HUES6 (cell line): ENCODE measurements at regions not wholly inside any gene's neighbourhood (a gene's known extent, or its start where the extent isn't known, plus 50 kb on each side); places are given as distances from the start of the nearest gene placed in this dataset.

ENCODE experiments used
- H3K27ac ChIP-seq: 2 replicates; pipeline ENCODE4 v1.7.0; 2013; ENCODE audit warnings: low read depth, mild to moderate bottlenecking, low read length, inconsistent platforms
- H3K27me3 ChIP-seq: 2 replicates; pipeline ENCODE4 v1.6.1; 2013; ENCODE audit warnings: low read length; ENCODE audit not compliant: control insufficient read depth, insufficient read depth
- H3K36me3 ChIP-seq: 2 replicates; pipeline ENCODE4 v1.6.1; 2013; ENCODE audit warnings: low read length; ENCODE audit not compliant: control insufficient read depth, insufficient read depth
- H3K4me1 ChIP-seq: 2 replicates; pipeline ENCODE4 v1.6.1; 2013; ENCODE audit warnings: low read length; ENCODE audit not compliant: control insufficient read depth, insufficient read depth
- H3K4me3 ChIP-seq: 2 replicates; pipeline ENCODE4 v1.5.1; 2013; ENCODE audit warnings: low read depth, low read length
- H3K9ac ChIP-seq: one replicate; pipeline ENCODE4 v1.6.1; 2013; ENCODE audit warnings: mild to moderate bottlenecking, low read length
- H3K9me3 ChIP-seq: 2 replicates; pipeline ENCODE4 v1.6.1; 2013; ENCODE audit warnings: low read depth, low read length; ENCODE audit not compliant: control insufficient read depth, insufficient read depth

DNA sequence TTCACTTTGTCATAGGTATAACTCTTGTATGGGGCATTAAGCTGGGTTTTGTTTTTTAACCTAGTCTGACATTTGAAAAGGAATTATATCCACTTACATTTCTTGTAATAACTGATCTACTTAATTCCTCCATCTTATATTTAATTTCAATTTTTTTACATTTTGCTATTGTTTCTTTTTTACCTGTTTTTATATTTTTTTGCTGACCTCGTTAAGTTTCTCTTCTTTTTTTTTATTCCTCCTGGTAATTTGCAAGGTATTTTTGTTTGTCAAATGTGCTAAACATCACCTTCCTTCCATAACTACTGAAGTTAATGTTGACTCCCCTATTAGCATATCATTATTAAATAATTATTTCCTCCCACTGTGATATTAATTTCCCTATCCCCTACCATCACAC, 87.7 kb upstream of the NR2F2 start:
- peaks cover 4% of the 10 kb centered on the region; the same call in 1 of the 2 replicates for H3K9me3 ChIP-seq
- no peaks in the 10 kb centered on the region for H3K36me3 ChIP-seq
- H3K4me1 ChIP-seq: peaks cover 4% of the 10 kb centered on the region; the same call in 1 of the 2 replicates
- H3K27ac ChIP-seq: no peak overlapping the region
- no peak overlapping the region for H3K4me3 ChIP-seq
- H3K9ac ChIP-seq: no peak overlapping the region
- no peaks in the 10 kb centered on the region for H3K27me3 ChIP-seq

DNA sequence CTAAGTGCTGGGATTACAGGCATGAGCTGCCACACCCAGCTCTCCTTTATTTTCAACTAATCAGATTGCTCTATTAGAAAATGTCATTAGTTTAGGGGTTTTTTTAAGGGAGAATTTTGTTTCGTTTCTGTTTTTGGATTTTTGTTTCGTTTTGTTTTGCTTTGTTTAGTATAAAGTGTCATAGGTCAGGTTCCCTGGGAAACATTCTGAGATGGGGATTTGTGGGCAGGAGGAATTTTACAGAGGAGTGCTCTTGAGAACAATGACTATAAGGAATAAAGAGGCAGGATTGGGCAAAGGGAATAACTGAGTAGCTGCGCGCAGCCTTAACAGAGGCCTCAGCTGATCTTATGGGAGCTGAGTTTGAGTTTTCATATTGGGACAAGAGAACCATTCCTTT, 86.8 kb upstream of the NR2F2 start:
- peaks cover 11% of the 10 kb centered on the region; the same call in 1 of the 2 replicates for H3K4me1 ChIP-seq
- H3K27me3 ChIP-seq: no peaks in the 10 kb centered on the region
- H3K27ac ChIP-seq: no peak overlapping the region
- no peak overlapping the region for H3K4me3 ChIP-seq
- H3K9me3 ChIP-seq: peaks cover 4% of the 10 kb centered on the region; the same call in 1 of the 2 replicates
- no peak overlapping the region for H3K9ac ChIP-seq
- no peaks in the 10 kb centered on the region for H3K36me3 ChIP-seq

DNA sequence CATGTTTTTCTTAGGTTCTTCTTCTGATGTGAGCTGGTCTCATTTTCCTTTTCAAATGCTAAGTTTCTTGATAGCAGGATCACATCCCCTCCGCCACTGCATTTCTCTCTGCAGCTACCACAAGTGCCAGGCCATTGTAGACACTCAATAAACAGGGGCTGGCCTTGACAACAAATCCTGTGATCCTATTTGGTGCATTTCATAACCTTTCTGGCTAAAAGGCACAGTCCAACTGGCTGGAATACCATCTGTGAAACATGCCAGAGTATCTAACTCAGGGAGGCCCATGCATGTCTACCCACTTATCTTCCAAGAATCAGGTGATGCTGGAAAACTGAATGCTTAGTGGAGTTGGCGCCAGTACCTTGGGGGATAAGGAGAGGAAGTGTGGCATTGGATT, 85.2 kb upstream of the NR2F2 start:
- Histone ChIP-seq H3K27ac (no peak overlapping the region), H3K4me3 (no peak overlapping the region), H3K36me3 (no peaks in the 10 kb centered on the region), H3K4me1 (peaks cover 11% of the 10 kb centered on the region; the same call in 1 of the 2 replicates), H3K27me3 (no peaks in the 10 kb centered on the region), H3K9ac (no peak overlapping the region), H3K9me3 (peaks cover 4% of the 10 kb centered on the region; the same call in 1 of the 2 replicates)

DNA sequence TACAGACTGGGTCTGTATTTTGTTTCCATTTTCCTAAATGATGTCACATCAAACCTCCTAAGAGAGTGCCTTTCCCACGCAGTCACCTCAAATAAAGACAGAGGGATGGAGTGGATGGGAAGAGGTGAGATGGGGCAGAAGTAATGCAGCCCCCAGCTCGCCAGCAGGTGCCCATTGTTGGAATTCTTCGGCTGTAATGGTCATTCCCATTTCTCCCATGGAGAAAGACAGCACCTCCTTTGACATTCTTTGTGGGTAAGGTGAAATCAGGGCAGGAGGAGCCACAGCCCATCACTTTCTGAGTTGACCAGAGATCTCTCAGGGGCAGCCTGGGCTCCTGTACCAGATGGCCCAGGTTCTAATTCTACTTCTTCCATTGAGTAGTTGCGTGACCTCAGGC, 84.4 kb upstream of the NR2F2 start:
- Histone ChIP-seq H3K4me1 (peaks cover 11% of the 10 kb centered on the region; the same call in 1 of the 2 replicates), H3K9me3 (peaks cover 4% of the 10 kb centered on the region; the same call in 1 of the 2 replicates), H3K4me3 (no peak overlapping the region), H3K36me3 (no peaks in the 10 kb centered on the region), H3K9ac (no peak overlapping the region), H3K27ac (no peak overlapping the region), H3K27me3 (no peaks in the 10 kb centered on the region)

DNA sequence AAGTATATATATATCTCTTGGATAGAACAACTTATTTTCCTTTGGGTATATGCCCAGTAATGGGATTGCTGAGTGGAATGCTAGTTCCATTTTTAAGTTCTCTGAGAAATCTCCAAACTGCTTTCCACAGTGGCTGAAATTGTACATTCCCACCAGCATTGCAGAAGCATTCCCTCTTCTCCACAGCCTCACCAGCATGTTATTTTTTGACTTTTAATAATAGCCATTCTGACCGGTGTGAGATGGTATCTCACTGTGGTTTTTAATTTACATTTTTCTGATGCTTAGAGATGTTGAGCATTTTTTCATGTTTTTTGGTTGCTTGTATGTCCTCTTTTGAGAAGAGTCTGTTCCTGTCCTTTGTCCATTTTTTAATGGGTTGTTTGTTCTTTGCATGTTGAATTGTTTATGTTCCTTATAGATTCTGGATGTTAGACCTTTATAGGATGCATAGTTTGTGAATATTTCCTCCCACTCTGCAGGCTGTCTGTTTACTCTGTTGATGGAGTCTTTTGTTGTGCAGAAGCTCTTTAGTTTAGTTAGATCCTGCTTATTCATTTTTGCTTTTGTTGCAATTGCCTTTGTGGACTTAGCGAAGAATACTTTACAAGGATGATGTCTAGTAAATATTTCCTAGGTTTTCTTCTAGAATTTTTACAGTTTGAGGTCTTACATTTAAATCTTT, 82.7 kb upstream of the NR2F2 start:
- Histone ChIP-seq H3K9ac (no peak overlapping the region), H3K9me3 (peaks cover 4% of the 10 kb centered on the region; the same call in 1 of the 2 replicates), H3K36me3 (no peaks in the 10 kb centered on the region), H3K27me3 (no peaks in the 10 kb centered on the region), H3K4me3 (no peak overlapping the region), H3K4me1 (peaks cover 11% of the 10 kb centered on the region; the same call in 1 of the 2 replicates), H3K27ac (no peak overlapping the region)

DNA sequence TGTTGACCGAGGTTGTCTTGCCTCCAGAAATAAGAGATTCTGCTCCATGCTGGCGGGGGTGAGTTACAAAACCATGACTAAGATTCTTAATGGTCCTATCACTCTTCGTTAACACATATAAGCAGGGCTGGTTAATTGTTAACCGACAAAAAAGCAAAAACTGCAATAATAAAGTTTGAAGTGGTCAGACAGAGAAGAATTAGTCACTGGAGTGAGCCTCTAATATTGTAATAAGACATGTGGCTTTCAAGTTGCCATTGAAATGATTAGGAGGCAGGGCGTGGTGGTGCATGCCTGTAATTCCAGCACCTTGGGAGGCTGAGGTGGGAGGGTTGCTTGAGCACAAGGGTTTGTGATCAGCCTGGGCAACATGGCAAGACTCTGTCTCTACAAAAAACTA, 78.4 kb upstream of the NR2F2 start:
- H3K9ac ChIP-seq: no peak overlapping the region

DNA sequence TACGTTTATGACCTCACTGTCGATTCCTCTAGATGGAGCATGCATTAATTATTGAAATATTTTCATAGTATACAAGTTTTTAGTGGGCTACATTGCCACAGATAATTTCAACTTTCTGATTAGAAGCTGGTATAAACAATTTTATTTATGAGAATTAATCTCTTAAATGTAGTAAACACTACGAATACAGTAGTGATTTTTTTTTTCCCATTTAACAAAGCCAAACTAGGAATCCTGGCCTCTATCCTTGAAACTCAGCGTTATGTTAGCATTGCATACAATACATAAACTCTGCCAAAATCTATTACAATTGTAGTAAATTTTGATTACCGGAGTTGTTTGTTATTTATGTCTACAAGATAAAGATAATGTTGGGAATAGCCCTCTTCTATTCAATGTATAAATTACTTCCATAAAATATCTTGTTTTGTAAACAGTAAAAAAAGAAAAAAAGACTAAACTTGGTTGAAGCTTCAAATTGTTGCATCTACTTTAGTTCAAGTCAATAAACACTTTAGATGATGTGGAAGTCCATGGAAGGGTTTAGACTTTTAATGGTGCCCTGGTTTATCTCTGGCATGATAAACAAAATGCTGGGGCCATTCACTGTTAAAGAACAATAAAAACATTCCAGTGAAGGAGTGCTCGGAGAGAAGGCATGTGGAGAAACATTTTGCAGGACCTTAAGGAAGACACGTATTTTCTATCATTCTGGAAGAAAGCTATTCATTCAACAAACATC, 77.3 kb upstream of the NR2F2 start:
- Histone ChIP-seq H3K9me3 (no peaks in the 10 kb centered on the region), H3K27ac (no peak overlapping the region), H3K4me1 (peaks cover 14% of the 10 kb centered on the region)

More for the DNA sequence above, 78.4 kb upstream of the NR2F2 start:
- no peaks in the 10 kb centered on the region for H3K36me3 ChIP-seq
- H3K9me3 ChIP-seq: peaks cover 3% of the 10 kb centered on the region; the same call in 1 of the 2 replicates
- H3K4me3 ChIP-seq: no peak overlapping the region
- no peaks in the 10 kb centered on the region for H3K27me3 ChIP-seq
- H3K4me1 ChIP-seq: peaks cover 16% of the 10 kb centered on the region
- H3K27ac ChIP-seq: no peak overlapping the region

DNA sequence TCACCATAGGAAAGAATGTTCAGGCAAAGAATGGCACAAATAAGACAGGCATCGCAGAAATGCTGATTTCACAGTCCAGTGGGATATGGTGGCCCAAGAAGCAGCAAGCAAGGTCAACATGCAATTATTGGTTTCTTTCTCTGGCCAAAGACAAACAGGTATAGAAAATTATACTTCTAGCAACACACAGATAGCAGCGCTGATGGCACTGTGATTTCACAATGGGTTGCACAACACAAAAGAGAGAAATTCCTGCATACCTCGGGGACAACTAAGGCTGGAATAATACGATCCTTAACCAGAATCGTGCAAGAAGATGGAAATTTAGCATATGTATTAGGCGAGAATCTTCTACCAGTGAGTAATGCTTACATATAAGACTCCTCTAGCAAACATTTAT, 76.3 kb upstream of the NR2F2 start:
- H3K9ac ChIP-seq: no peak overlapping the region
- no peaks in the 10 kb centered on the region for H3K9me3 ChIP-seq
- no peaks in the 10 kb centered on the region for H3K36me3 ChIP-seq
- no peaks in the 10 kb centered on the region for H3K27me3 ChIP-seq
- no peak overlapping the region for H3K4me3 ChIP-seq
- peaks cover 9% of the 10 kb centered on the region for H3K4me1 ChIP-seq
- no peak overlapping the region for H3K27ac ChIP-seq

More for the DNA sequence above, 77.3 kb upstream of the NR2F2 start:
- Histone ChIP-seq H3K9ac (no peak overlapping the region), H3K27me3 (no peaks in the 10 kb centered on the region), H3K4me3 (no peak overlapping the region), H3K36me3 (no peaks in the 10 kb centered on the region)

DNA sequence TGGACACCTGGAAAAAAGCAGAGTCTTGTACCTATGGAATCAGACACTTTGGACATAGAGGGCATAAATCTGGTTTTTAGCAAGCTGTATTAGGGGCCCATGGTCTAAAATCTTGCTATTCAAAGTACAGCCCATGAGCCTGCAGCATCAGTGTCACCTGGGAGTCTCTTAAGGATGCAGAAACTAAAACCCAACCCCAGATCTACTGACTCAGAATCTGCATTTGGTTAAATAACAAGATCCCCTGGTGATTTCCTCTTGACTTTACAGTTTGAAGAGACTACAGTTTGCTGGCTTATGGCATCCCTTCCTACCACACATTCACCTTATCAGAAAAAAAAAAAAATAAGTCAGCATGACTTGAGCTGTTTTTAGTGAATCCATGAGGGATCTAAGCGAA, 74.9 kb upstream of the NR2F2 start:
- Histone ChIP-seq H3K27ac (no peak overlapping the region), H3K27me3 (no peaks in the 10 kb centered on the region), H3K9me3 (no peaks in the 10 kb centered on the region), H3K4me3 (no peak overlapping the region), H3K36me3 (no peaks in the 10 kb centered on the region), H3K4me1 (peaks cover 9% of the 10 kb centered on the region), H3K9ac (no peak overlapping the region)

DNA sequence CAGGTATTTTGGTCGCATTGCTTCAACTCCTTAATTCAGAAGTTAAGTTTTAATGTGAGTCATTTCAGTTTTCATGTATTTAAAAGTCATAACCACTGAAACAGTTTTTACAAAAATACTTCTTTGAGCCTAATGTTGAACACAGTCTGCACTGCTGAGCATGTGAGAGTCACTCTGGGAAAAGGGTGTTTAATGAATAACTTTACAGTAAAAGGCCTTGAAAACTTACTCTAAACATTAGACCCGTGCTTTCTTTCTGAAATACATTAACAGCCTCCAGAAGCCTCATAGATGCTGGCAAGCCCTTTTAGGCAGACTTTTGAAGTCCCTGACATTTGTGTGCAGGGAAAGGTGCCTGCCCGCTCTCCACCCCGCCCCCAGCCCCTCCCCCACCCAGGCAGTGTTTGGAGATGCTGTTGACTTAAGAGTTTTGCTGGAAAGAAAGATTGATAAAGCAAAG, 68.9 kb upstream of the NR2F2 start:
- H3K9ac ChIP-seq: no peak overlapping the region
- H3K4me3 ChIP-seq: no peak overlapping the region
- H3K27ac ChIP-seq: no peak overlapping the region
- no peaks in the 10 kb centered on the region for H3K9me3 ChIP-seq
- no peaks in the 10 kb centered on the region for H3K27me3 ChIP-seq
- no peaks in the 10 kb centered on the region for H3K36me3 ChIP-seq
- H3K4me1 ChIP-seq: peaks cover 17% of the 10 kb centered on the region

DNA sequence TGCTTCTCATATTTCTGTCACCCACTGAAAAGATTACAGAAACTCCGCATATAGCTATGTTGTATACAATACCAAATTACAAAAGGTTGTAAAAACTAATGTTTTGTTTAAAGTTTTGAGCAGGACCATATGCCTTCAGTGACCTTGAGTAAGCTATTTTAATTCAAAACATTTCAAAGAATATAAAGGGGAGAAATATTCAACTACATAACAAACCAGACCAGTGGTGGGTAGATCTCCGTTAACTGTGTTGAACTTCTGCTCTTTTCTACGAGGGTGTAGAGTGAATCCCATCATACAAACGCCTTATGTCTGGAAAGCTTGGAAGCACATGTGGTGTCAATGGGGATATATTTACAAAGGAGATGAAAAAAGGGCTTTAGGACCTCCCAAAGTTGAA, 68.4 kb upstream of the NR2F2 start:
- Histone ChIP-seq H3K36me3 (no peaks in the 10 kb centered on the region), H3K27me3 (no peaks in the 10 kb centered on the region), H3K4me3 (no peak overlapping the region), H3K9ac (no peak overlapping the region), H3K4me1 (peaks cover 17% of the 10 kb centered on the region), H3K27ac (no peak overlapping the region), H3K9me3 (no peaks in the 10 kb centered on the region)
